IPS DF 6.9 (cell line): ENCODE measurements at regions not wholly inside any gene's neighbourhood (a gene's known extent, or its start where the extent isn't known, plus 50 kb on each side); places are given as distances from the start of the nearest gene placed in this dataset.
"Not testable (repeated sequence)": the region's sequence is repeated elsewhere in the genome, so short reads cannot be mapped to it uniquely, and the experiment has no call there.

Experiments
- DNase-seq: peaks from one replicate; pipeline ENCODE4 v3.0.0-alpha.2; 2013; ENCODE audit warnings: low read depth, low spot score
- H3K27ac ChIP-seq: one replicate; pipeline ENCODE4 v1.5.1; 2013; ENCODE audit warnings: low read length, control low read depth
- H3K27me3 ChIP-seq: 2 replicates; pipeline ENCODE4 v1.6.1; 2013; ENCODE audit warnings: mild to moderate bottlenecking, low read length; ENCODE audit not compliant: control insufficient read depth, insufficient read depth
- H3K36me3 ChIP-seq: 2 replicates; pipeline ENCODE4 v1.6.1; 2013; ENCODE audit warnings: low read length; ENCODE audit not compliant: control insufficient read depth, insufficient read depth
- H3K4me1 ChIP-seq: 2 replicates; pipeline ENCODE4 v1.6.1; 2013; ENCODE audit warnings: low read length; ENCODE audit not compliant: control insufficient read depth, insufficient read depth
- H3K4me3 ChIP-seq: 2 replicates; pipeline ENCODE4 v1.5.1; 2013; ENCODE audit warnings: mild to moderate bottlenecking, low read length
- H3K9me3 ChIP-seq: 2 replicates; pipeline ENCODE4 v1.6.1; 2013; ENCODE audit warnings: low read length, inconsistent platforms; ENCODE audit not compliant: control insufficient read depth, insufficient read depth
- WGBS: extraction: QIAGEN DNeasy Blood & Tissue Kit; methylation state at CpG from one replicate; pipeline ENCODE4 v1.1.7; 2013; ENCODE audit warnings: mixed read lengths, missing lambda C conversion rate; ENCODE audit not compliant: insufficient read length, insufficient coverage; 5-methylcytosine and 5-hydroxymethylcytosine counted together

- DNase-seq: peak; percentile 9
- no peaks in the 10 kb centered on the region for H3K9me3 ChIP-seq
- no peaks in the 10 kb centered on the region for H3K36me3 ChIP-seq
- H3K27ac ChIP-seq: no peak overlapping the region
- H3K4me3 ChIP-seq: no peak overlapping the region
- no peaks in the 10 kb centered on the region for H3K4me1 ChIP-seq
- no peaks in the 10 kb centered on the region for H3K27me3 ChIP-seq
- WGBS: no CpG with 5 or more reads among the region's 2 CpGs
These were observed 461.3 kb upstream of the FANCL start for GRCh38 chr2:58702302-58702885.

DNA sequence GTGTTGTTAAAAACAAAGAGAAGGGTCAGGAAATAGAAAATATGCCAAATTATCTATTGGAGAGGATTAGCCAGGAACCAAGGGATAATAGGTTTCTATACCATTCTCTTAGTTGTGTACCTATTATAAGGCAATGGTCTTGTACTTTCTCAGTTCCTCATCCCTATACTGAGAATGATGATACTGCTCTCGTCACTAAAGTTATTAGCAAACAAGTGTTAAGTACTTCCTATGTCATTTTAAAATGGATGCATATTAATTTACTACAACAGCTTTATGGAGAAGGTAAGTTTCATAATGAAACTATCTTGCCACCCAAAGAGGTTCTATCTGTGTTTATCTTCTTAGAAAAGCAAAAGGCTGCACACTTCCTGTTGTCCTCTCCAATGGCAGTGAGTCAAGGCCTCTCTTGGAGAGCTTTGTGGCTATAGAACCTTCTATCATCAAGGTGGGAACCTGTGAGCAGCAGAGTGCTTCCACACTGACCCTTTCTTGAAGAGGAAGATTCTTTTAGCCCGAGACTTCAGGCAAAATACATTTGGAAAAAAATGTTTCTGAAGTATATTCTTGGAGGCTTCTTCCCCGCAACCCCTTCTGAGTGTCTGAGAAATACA, 460.7 kb upstream of the FANCL start:
- no peak overlapping the region for H3K4me3 ChIP-seq
- no peaks in the 10 kb centered on the region for H3K27me3 ChIP-seq
- H3K4me1 ChIP-seq: no peaks in the 10 kb centered on the region
- no peak for DNase-seq
- no peaks in the 10 kb centered on the region for H3K36me3 ChIP-seq
- H3K9me3 ChIP-seq: no peaks in the 10 kb centered on the region
- no peak overlapping the region for H3K27ac ChIP-seq
- WGBS: no CpG with 5 or more reads among the region's 3 CpGs

- WGBS: no CpG with 5 or more reads among the region's 1 CpG
- no peak for DNase-seq
- H3K27me3 ChIP-seq: no peaks in the 10 kb centered on the region
- H3K36me3 ChIP-seq: no peaks in the 10 kb centered on the region
- no peak overlapping the region for H3K4me3 ChIP-seq
- H3K4me1 ChIP-seq: no peaks in the 10 kb centered on the region
- no peaks in the 10 kb centered on the region for H3K9me3 ChIP-seq
- no peak overlapping the region for H3K27ac ChIP-seq
These were observed 459.5 kb upstream of the FANCL start for GRCh38 chr2:58700591-58700990.

- H3K27me3 ChIP-seq: no peaks in the 10 kb centered on the region
- H3K4me1 ChIP-seq: no peaks in the 10 kb centered on the region
- no peak overlapping the region for H3K27ac ChIP-seq
- DNase-seq: no peak
- H3K4me3 ChIP-seq: no peak overlapping the region
- no peaks in the 10 kb centered on the region for H3K9me3 ChIP-seq
- H3K36me3 ChIP-seq: no peaks in the 10 kb centered on the region
- WGBS: 100% methylated on average over 1 of the region's 3 CpGs
These were observed 458.3 kb upstream of the FANCL start for GRCh38 chr2:58699411-58699810.

GRCh38 chr2:58698620-58699019, 457.5 kb upstream of the FANCL start:
- Histone ChIP-seq H3K9me3 (no peaks in the 10 kb centered on the region), H3K4me3 (no peak overlapping the region), H3K4me1 (no peaks in the 10 kb centered on the region), H3K36me3 (no peaks in the 10 kb centered on the region), H3K27me3 (no peaks in the 10 kb centered on the region), H3K27ac (no peak overlapping the region)
- WGBS: no CpG with 5 or more reads among the region's 4 CpGs
- no peak for DNase-seq

DNA sequence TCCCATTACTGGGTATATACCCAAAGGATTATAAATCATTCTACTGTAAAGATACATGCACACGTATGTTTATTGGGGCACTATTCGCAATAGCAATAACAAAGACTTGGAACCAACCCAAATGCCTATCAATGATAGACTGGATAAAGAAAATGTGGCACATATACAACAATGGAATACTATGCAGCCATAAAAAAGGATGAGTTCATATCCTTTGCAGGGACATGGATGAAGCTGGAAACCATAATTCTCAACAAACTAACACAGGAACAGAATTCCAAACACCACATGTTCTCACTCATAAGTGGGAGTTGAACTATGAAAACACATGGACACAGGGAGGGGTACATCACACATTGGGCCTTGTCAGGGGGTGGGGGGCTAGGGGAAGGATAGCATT, 453.0 kb upstream of the FANCL start:
- no CpG with 5 or more reads among the region's 2 CpGs for WGBS
- not testable (repeated sequence) for H3K4me1 ChIP-seq, H3K27ac ChIP-seq, H3K36me3 ChIP-seq, H3K4me3 ChIP-seq, H3K9me3 ChIP-seq, H3K27me3 ChIP-seq, DNase-seq

DNA sequence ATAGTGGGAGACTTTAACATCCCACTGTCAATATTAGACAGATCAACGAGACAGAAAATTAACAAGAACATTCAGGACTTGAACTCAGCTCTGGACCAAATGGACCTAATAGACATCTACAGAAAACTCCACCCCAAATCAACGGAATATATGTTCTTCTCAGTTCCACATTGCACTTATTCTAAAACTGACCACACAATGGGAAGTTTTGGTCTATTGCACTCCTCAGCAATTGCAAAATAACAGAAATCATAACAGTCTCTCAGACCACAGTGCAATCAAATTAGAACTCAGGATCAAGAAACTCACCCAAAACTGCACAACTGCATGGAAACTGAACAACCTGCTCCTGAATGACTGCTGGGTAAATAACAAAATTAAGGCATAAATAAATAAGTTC, 449.9 kb upstream of the FANCL start:
- not testable (repeated sequence) for H3K4me3 ChIP-seq, H3K27ac ChIP-seq, H3K9me3 ChIP-seq, H3K27me3 ChIP-seq, DNase-seq, H3K36me3 ChIP-seq, H3K4me1 ChIP-seq
- no CpG with 5 or more reads among the region's 2 CpGs for WGBS

GRCh38 chr2:58688813-58689212, 447.7 kb upstream of the FANCL start:
- Histone ChIP-seq H3K9me3 (no peaks in the 10 kb centered on the region), H3K4me3 (no peak overlapping the region), H3K36me3 (no peaks in the 10 kb centered on the region), H3K27me3 (no peaks in the 10 kb centered on the region), H3K27ac (no peak overlapping the region), H3K4me1 (no peaks in the 10 kb centered on the region)
- no CpG with 5 or more reads among the region's 4 CpGs for WGBS
- no peak for DNase-seq

DNA sequence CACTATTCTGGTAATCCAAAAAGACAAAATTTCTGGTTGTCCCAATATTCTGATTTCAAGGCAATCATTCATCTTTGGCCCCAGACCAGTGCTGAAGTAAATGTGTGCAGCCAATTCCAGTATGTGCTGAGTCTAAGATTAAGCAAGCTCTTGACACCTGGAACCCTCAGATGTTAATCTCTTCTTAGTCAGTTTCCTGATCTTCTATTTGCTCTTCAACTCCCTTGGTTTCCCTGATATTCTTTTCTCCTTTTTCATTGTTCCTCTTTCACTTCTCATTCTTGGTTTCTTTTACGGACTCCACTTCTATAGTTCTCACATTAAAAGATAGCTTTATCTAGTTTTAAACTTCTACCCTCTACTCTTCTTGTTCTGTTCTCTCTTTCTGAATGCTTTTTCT, 445.7 kb upstream of the FANCL start:
- Histone ChIP-seq H3K27me3 (no peaks in the 10 kb centered on the region), H3K4me3 (no peak overlapping the region), H3K9me3 (no peaks in the 10 kb centered on the region), H3K4me1 (no peaks in the 10 kb centered on the region), H3K36me3 (no peaks in the 10 kb centered on the region), H3K27ac (no peak overlapping the region)
- no peak for DNase-seq
- WGBS: no CpG with 5 or more reads among the region's 1 CpG

GRCh38 chr2:58680755-58681310, 439.7 kb upstream of the FANCL start:
- no peak overlapping the region for H3K4me3 ChIP-seq
- H3K36me3 ChIP-seq: no peaks in the 10 kb centered on the region
- H3K4me1 ChIP-seq: no peaks in the 10 kb centered on the region
- no peaks in the 10 kb centered on the region for H3K27me3 ChIP-seq
- H3K27ac ChIP-seq: no peak overlapping the region
- WGBS: no CpG with 5 or more reads among the region's 1 CpG
- H3K9me3 ChIP-seq: no peaks in the 10 kb centered on the region
- DNase-seq: no peak

DNA sequence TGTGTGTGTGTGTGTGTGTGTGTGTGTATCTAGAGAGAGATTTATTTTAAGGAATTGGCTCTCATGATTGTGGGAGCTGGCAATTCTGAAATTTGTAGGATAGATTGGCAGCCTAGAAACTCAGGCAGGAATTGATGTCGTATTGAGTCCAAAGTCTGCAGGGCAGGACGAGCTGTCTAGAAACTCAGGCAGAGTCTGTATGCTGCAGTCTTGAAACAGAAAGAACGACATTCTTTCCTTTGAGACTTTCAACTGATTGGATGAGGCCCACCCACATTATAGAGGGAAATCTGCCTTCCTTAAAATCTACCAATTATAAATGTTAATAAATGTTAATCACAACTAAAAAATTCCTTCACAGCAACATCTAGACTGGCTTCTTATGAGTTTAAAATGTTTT, 436.6 kb upstream of the FANCL start:
- Histone ChIP-seq H3K4me1 (no peaks in the 10 kb centered on the region), H3K27me3 (no peaks in the 10 kb centered on the region), H3K4me3 (no peak overlapping the region), H3K27ac (no peak overlapping the region), H3K36me3 (no peaks in the 10 kb centered on the region), H3K9me3 (no peaks in the 10 kb centered on the region)
- no CpG with 5 or more reads among the region's 3 CpGs for WGBS
- no peak for DNase-seq
